GM21786 (cell line): ENCODE measurements at regions not wholly inside any gene's neighbourhood (a gene's known extent, or its start where the extent isn't known, plus 50 kb on each side); places are given as distances from the start of the nearest gene placed in this dataset.
A peak's percentile ranks its signal among the peaks of the same experiment; 100 is the strongest.

Experiments used
- ATAC-seq: cut with Tn5 transposase; IDR thresholded peaks from one replicate; pipeline ENCODE4 v1.9.1; 2021; ENCODE audit not compliant: unreplicated experiment

DNA sequence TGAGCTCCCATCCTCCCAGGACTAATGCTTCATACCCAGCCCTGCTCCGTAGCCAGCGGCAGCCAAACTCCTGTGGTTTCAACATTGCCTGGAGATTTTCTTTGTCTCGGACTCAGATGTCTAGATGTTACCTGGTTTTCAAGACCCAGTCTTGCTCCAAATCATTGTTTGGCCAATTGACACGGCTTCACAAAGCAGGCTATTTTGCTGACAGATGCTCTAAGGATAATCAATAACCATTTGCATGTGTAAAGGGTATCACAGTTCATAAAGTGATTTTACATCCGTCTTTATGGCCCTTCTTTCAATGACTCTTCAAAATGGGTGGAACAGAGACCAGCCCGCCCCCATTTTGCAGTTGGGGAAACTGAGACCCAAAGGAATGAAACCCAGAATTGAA, 153.4 kb downstream of the SALL1 start:
- no peak for ATAC-seq

DNA sequence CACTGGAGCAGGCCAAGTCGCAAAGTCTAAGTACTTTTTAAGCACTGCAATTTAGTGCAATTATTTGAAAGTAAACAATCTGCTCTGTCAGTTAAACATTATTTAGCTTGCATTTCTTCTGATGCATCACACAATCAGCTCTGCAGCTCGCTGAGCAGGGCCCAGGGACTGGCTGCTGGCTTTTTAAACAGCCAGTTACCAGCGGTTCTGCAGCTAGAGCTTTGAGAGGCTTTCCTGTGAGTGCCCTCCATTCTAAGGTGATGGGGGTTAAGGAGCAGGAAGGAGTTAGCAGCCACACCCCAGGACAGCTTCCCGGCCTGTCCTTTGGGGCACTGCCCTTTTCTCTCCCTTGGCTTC, 154.3 kb downstream of the SALL1 start:
- no peak for ATAC-seq

DNA sequence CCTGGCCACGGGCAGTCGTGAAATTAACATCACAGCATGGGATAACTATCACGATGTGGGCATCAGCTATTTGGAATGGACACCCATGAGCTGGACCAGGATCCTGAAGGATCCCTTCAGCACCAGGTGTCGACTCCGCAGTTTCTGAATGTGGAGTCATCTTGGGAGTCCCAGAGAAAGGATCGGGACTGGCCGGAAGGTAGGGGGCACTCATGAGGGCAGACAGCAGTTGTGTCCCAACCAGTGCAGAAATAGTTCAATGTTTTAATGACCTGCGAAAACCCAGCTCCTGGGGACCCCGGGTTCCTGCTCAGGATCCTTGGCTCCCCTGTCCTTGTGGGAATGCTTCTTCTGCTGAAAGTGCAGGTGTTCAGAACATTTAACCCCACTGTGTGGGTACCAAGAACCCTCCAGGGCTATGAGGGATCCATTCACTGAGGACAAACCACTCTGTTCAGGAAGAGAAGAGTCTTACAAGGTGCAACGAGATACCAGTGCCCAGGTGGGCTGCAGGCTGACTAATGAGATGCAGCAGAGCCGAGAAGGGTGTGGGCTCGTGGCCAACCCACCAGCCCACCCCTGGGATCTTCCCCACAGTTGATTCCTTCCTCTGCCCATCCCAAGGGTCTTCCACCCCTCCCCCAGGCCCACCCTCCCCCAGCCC, 154.8 kb downstream of the SALL1 start:
- no peak for ATAC-seq

DNA sequence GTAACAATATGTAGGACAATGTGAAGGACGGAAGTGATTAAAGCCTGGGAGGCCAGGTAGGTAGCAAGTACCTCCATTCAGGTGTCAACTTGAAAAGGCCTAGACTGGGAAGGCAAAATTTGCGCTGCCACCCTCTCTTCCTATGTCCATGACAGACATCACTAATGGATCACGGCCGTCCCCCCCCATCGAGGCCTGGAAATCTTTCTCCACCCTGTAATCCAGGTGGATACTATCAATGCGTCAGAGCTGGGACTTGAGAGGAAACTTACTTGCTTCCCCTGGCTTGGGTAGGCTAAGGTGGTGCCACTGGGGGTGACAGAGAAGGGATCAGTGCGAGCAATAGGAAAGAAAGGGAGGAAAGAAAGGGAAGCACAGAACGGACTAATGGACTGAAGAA, 156.1 kb downstream of the SALL1 start:
- no peak for ATAC-seq

DNA sequence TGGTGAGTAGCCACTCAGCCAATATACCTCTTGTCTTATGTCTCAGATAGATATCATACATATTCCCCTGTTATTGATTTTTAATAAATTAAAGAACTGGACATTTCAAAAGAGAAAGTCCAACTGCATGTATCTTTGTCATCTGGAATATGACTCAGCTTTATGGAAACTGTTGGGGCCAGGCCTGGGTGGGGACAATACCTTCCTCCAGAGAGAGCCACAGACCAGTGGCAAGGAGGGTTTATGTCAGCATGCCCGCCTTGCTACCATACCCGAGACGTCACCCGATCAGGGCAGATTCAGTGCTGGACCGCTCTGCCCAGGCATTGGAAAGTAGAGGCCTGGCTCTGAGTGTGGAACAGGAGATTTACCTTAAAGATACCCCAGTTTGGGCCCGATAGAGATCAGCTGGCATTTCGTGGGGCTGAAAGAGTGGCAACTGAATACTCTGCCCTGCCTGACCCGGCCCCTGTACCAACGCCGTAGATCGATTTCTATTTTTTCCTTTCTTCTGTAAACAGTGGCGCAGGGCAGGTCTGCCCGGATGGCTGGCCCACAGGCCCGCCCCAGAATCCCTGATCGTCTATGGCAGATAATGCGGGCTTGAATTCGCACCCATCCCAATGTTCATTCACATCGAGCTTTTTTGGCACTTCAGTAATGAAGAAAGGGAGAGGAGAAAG, 158.6 kb downstream of the SALL1 start:
- ATAC-seq = no peak

DNA sequence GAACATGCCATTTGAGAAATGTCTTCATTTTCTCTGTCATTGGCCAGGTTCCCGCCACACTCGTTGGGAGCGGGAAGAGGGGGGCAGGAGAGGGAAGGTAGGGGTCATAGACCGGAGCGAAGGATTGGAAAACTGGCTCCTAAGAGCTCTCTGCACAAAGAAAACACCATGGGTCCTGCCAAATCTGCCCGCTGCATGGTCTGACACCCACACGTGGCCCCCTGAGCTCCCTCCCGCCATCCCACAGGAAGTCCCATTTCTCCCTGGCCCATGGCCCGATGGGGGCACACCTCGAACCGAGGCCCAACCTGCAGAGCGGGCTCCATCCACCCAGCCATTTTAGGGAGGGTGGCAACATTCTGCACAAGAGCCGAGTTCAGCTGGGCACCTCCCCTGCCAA, 159.6 kb downstream of the SALL1 start:
- ATAC-seq = no peak

DNA sequence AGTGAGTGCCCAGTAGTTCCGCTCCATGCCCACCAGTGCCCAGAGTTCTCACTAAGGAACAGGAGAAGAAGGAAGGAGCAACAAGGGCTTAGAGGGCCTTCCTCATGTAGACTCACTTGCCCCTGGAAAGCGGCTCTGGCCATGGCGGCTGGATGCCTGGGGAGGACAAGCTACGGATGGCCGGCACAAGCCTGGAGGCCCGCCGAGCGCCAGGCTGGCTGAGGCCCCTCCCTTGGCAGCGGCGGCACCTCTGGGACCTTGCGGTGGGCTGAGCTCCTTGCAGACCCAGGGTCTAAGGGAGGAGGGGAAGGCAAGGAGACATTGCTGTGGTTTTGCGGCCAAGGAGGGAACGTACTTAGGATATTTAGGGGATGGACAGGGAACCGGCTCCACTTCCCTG, 160.1 kb downstream of the SALL1 start:
- no peak for ATAC-seq

DNA sequence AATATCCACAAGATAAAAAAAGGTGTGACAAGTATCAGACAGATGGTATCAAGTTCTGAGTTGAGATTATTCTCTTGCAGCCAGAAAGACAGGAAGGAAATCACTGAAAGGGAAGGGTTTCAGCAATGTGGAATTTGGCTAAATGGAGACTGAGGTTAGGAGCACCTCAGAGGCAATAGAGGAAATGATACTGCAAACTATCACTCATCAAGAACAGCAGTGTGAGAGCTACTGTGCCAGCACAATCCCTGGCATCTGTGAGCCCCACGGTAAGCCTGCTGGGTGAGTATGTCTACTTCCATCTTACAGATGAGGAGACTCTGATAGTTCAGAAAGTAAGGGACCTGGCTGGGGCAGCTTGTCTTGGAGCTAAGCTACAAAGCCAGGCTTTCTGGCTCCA, 162.0 kb downstream of the SALL1 start:
- no peak for ATAC-seq

DNA sequence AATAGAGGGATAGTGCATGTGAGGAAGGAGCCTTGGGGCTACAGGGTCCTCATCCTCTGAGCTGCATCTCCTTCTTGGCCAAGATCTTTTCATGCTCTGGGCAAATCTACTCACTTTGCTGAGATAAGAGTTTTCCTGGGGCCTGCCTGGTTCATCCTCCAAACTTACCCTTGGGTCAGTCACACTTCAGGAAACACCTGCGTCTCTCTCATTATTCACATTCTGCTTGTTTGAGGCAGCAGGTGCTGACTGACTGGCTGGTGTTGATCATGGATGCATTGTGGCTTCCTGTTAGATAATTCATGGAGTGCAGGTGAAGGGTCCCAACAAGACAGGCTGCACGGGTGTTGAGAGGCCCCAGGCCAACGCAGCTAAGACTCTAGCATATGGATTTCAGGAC, 162.6 kb downstream of the SALL1 start:
- no peak for ATAC-seq

DNA sequence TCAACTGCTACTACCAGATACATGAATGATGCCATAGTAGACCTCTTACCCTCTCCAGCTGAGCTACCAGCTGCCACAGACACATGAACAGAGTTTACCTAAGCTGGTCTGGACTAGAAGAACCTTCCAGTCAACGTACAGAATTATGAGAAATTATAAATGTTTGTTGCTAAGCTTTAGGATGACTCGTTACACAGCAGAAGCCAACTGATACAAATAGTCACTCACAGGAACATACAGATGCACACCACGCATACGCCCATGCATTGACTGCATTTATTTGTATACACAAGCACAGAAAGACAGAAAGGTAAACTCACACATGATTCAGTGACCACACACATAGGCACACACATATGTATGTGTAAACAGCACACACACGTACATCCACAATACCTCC, 164.6 kb downstream of the SALL1 start:
- ATAC-seq = no peak

DNA sequence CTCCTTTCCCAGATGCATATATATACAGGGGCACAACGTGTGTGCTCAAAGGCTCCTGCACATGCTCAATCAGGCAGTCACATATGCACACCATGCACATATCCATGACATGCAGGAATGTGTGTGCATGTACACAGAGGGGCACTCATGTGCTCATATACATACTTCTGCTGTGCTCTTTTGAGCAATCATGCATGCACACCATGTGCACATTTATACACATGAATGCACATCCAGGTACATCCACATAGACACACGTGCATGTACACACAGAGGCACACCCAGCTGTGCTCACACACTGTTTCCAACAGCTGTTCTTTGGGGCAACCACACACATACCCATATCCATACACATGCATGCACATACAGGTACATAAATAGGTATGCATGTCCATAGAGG, 165.3 kb downstream of the SALL1 start:
- no peak for ATAC-seq

DNA sequence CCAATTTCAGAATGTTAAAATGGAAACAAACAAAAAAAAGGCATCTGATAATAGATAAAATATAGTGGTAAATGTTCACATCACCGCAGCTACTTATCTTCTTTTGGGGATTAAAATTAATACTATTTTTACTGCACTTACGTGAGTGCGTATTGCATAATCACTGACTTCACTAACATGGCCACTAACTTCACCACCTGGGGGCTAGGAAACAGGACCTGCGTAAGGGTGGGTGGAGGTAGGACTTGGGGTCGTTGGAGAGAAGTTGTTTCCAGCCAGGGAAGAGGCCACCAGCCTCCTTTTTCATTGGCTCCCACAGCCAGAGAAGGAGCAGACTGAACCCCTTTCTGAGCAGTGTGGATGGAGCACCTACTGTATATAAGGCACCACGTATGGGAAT, 166.4 kb downstream of the SALL1 start:
- no peak for ATAC-seq

DNA sequence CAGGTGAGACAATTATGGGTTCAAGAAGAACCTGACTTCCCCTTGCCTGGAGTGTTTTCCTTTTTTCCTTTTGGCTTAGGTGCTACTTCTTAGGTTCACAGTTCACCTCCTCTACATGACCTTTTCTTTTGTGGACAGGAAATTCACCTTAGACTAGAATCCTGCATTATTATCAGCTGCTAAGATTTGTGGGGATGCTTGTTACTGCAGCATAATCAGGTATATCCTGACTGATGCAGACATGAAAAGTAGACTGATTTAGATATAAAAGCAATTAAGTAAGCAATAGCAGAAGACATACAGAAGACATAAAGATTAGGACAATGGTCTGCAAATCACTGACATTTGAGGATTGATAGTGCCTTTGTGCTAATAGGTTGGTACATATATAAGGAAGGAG, 168.3 kb downstream of the SALL1 start:
- no peak for ATAC-seq

DNA sequence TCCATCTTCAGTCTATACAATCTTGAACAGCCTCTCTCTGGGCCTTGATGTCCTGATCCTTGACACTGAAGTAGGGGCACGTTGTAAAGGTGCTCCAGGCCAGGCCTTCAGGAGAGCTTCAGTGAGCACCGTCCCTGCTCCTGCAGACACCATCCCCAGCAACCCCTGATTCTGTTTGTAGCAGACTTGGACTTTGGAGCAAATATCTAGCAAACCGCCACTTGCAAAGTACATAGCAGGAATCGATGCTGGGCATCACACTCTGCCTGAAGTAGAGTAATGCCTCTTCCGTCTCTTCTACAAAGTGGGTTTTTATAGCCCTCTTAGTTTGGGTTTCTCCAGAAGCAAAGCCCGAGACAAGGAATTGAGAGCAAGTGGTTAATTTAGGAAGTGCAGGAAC, 169.1 kb downstream of the SALL1 start:
- ATAC-seq = no peak

DNA sequence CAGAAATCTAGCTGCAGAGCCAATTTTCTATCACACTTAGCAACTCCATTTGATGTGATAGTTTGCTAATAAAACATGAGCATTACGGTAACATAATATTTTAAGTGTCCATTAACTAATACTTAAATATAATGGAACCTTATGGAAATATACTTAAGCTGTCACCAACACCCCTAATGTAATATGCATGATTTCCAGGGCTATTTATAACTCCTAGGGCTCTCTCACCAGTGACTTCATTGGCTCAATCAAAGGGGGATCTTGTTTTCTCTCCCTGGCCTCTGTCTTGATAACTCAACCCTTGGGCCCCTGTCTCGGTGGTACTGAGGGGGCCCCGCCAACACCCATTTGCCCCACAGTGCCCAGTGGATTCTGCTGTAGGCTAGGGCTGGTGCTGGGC, 170.4 kb downstream of the SALL1 start:
- no peak for ATAC-seq

DNA sequence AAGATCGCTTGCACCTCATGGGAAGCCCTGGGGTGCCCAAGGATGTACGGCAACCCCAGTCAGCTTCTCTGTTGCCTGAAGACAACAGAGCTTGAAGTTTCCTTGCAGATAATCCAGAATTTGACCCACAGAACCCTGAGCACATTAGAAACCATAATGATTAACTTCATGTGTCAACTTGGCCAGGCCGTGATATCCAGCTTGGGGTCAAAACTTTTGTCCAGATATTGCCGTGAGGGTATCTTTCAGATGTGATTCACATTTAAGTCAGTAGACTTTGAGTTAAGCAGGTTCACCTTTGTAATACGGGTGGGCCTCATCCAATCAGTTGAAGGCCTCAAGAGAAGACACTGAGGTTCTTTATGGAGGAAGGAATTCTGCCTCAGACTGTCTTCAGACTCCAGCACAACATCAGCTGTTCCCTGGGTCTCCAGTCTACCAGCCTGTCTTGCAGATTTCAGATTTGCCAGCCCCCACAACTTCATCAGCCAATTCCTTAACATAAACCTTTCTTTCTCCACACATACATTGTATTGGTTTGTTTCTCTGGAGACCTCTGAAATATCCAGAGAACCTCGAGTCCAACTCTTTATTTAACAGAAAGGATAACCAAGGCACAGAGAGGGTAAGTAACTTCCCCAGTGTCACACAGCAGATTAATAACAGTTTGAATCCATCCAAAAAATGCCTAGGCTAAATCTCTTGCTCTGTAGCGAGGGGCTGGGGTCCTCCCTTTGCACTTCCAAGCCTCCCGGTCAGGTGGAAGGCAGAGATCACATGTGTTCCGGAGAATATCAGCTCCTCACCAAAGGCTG, 171.1 kb downstream of the SALL1 start:
- no peak for ATAC-seq

DNA sequence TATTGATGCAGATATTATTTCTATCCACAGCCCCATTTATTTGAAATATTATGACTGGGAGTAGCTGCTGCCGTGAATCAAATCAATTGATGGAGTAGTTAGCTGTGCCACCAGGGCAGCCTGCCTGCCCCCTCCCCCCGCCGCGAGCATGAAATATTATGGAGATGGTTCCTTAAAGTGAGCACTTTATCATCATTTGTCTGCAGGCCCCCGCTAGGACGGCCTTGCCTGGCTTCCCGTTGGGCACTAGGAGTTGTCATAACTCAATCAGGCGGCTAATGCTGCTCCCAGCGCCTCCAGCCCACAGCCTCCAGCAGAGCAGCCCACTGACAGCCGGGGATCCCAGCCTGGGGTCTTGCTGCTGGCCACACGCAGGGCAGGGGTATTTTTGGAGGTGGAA, 173.9 kb downstream of the SALL1 start:
- no peak for ATAC-seq

DNA sequence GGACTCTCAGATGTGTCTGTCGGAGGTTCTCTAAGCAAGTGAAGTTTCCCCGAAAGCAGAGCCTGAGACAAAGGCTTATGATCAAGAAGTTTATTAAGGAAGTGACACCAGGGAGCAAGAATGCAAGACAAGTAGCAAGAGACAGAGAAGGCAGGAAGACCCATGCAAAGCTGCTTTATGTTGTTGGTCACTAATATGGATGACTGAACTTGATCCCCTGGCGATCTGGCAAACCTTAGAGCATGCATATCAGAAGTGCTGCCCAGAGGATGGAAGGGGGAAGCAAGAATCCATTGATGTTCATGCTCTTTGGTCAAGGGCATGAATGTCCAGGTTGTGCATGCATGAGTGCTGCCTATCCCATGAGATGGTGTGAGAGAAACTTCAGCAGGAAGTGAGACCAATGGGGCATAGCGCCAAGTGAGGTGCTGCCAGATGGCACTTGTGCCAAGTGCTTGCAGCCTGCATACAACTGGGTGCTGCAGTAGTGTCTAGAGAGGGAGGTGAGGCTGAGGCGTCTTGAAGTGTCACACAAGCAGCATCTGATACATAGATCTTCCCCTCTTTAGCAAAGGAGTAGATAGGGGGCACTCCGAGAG, 176.5 kb downstream of the SALL1 start:
- no peak for ATAC-seq

DNA sequence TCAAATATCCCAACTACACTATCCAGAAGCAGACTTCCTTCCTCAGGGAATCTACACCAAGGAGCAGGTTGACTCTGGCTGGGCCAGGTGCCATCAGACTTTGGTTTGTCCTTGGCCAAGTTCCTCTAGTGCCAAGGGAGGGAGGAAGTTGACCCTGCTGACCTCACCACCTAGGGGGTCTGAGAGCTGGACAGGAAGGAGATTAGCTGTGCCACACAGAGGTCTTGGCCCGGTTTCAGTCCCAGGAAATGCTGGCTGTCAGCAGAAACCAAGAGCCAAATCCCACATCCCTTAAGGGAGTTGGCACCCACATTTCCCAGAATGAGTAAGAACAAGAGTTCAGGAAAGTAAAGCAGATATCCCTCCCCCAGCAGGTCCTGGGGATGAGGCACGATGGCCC, 178.2 kb downstream of the SALL1 start:
- no peak for ATAC-seq

DNA sequence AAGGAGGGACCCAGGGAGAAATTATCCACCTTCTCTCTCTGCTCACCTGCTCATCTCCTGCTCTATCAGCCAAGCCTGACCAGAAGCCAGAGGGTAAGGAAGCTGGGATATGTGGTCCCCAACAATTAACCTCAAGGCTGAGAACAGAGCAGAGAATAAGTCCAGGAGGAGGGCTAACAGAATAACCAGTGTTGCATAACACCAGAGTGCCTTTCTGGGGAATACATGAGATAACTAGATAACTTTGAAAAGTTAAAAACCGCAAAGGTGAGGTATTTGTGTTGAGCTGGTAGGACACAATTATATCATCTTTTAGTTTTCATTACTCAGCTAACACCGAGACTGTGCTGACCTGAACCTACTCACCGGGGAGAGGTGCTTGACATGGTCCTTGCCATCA, 180.8 kb downstream of the SALL1 start:
- ATAC-seq = no peak

DNA sequence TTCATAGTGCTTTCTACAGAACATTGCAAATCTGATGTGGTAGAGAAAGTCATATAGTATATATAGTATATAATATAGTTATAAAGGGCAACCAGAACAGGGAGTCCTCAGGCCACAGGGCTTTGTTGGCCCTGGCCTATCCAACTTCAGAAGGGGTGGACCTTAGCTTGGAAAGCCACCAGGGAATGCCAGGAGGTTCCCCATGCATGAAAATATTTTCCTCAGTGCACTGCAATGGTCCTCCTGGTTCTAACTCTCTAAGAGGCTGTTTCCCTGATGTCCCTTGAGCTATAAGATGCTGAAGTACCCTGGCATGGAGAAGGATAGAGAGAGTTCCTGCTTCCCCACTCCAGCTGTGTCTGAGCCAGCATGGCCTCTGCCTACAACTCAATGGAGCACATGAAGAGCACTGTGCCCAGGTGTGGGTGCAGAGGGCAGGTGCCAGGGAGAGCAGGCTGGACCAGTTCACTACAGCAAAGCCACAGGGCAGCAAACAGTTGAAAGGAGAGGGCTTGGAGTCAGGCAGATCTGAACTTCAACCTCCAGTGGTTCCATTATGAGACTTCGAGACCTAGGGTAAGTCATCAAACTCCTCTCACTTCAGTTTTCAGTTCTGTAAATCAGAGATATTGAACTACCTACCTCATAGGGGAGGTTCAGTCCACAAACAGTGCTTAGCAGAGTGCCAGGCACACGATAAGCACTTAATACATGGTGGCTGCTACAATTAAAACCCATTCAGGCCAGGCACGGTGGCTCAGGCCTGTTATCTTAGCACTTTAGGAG, 183.1 kb downstream of the SALL1 start:
- peak; percentile 66 for ATAC-seq
